ENCODE measurements at regions not wholly inside any gene's neighbourhood (a gene's known extent, or its start where the extent isn't known, plus 50 kb on each side); places are given as distances from the start of the nearest gene placed in this dataset.

- Histone ChIP-seq H3K4me2 (ENCODE audit: unreplicated experiment) (no peak overlapping the region), H3K4me3 (no peak overlapping the region), H3F3A (ENCODE audit: insufficient read depth) (no peaks in the 10 kb centered on the region), H3K27me3 (replicated peaks; ENCODE audit: insufficient read depth) (peaks cover 5% of the 10 kb centered on the region; the same call in 1 of the 2 replicates), H3K4me1 (ENCODE audit: insufficient read depth) (0 out of 2 replicates have a peak, but pooled peaks cover 1% of the 10 kb centered on the region), H4K20me1 (ENCODE audit: insufficient read depth) (no peaks in the 10 kb centered on the region), H3K27ac (no peak overlapping the region), H3K9me3 (ENCODE audit: low read depth) (no peaks in the 10 kb centered on the region), H3K36me3 (ENCODE audit: low read depth) (no peaks in the 10 kb centered on the region), H2AFZ (no peak overlapping the region), H3K9ac (no peak overlapping the region), H3K9me2 (ENCODE audit: insufficient read depth) (0 out of 2 replicates have a peak, but pooled peaks cover 5% of the 10 kb centered on the region), H3K79me2 (ENCODE audit: insufficient read depth) (no peaks in the 10 kb centered on the region)
- no peak for DNase-seq
- in situ Hi-C loops (cut with MboI): no loop called here
- TF ChIP-seq EZH2phosphoT487 (IDR thresholded peaks at IDR 0.05; ENCODE audit: insufficient read depth, low read depth) (no peak), EZH2 (IDR thresholded peaks at IDR 0.05; ENCODE audit: insufficient read depth, poor library complexity, severe bottlenecking) (no peak)
- WGBS, 2 experiments (ENCODE audit: low coverage in 1 of 2, low lambda C conversion rate in 2 of 2, missing lambda C conversion rate in 2 of 2): 75 to 85% methylated on average over 5 of the region's 5 CpGs
Observed at GRCh38 chr3:187545366-187545765, 124.8 kb downstream of the SST start.

- TF ChIP-seq EZH2 (IDR thresholded peaks at IDR 0.05; ENCODE audit: insufficient read depth, poor library complexity, severe bottlenecking) (no peak), EZH2phosphoT487 (IDR thresholded peaks at IDR 0.05; ENCODE audit: insufficient read depth, low read depth) (no peak)
- no peak overlapping the region for H3K9ac ChIP-seq
- H3K4me2 ChIP-seq (ENCODE audit: unreplicated experiment): no peak overlapping the region
- H3K9me2 ChIP-seq (ENCODE audit: insufficient read depth): no peaks in the 10 kb centered on the region
- no peak for DNase-seq
- H3F3A ChIP-seq (ENCODE audit: insufficient read depth): no peaks in the 10 kb centered on the region
- H3K27me3 ChIP-seq (replicated peaks; ENCODE audit: insufficient read depth): peaks cover 5% of the 10 kb centered on the region; the same call in 1 of the 2 replicates
- no peak overlapping the region for H3K27ac ChIP-seq
- in situ Hi-C loops (cut with MboI): no loop called here
- no peak overlapping the region for H2AFZ ChIP-seq
- H3K4me1 ChIP-seq (ENCODE audit: insufficient read depth): no peaks in the 10 kb centered on the region
- WGBS, 2 experiments (ENCODE audit: low coverage in 1 of 2, low lambda C conversion rate in 2 of 2, missing lambda C conversion rate in 2 of 2): 71 to 75% methylated on average over 5 of the region's 5 CpGs
- H3K4me3 ChIP-seq: no peak overlapping the region
- no peaks in the 10 kb centered on the region for H3K79me2 ChIP-seq (ENCODE audit: insufficient read depth)
- no peaks in the 10 kb centered on the region for H4K20me1 ChIP-seq (ENCODE audit: insufficient read depth)
- no peaks in the 10 kb centered on the region for H3K9me3 ChIP-seq (ENCODE audit: low read depth)
- H3K36me3 ChIP-seq (ENCODE audit: low read depth): no peaks in the 10 kb centered on the region
Observed at GRCh38 chr3:187544326-187544725, 125.9 kb downstream of the SST start.

DNA sequence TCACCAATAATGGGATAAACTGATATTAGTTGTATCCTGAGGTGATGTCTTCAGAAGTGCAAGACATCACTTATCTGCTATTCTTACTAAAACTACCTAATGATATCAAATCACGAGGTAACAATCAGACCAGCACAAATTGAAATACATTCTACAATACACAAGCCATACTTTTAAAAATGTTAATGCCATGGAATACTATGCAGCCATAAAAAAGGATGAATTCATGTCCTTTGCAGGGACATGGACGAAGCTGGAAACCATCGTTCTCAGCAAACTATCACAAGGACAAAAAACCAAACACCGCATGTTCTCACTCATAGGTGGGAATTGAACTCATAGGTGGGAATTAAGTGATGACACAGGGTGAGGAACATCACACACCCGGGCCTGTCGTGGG lies 129.3 kb downstream of the SST start:
- no peaks in the 10 kb centered on the region for H4K20me1 ChIP-seq (ENCODE audit: insufficient read depth)
- no peak overlapping the region for H3K4me2 ChIP-seq (ENCODE audit: unreplicated experiment)
- H3K9me2 ChIP-seq (ENCODE audit: insufficient read depth): peaks cover 3% of the 10 kb centered on the region; the same call in 1 of the 2 replicates
- in situ Hi-C loops (cut with MboI): no loop called here
- TF ChIP-seq EZH2phosphoT487 (IDR thresholded peaks at IDR 0.05; ENCODE audit: insufficient read depth, low read depth) (no peak), EZH2 (IDR thresholded peaks at IDR 0.05; ENCODE audit: insufficient read depth, poor library complexity, severe bottlenecking) (no peak)
- no peak overlapping the region for H3K9ac ChIP-seq
- H3K9me3 ChIP-seq (ENCODE audit: low read depth): no peaks in the 10 kb centered on the region
- H3K36me3 ChIP-seq (ENCODE audit: low read depth): no peaks in the 10 kb centered on the region
- DNase-seq: no peak
- no peaks in the 10 kb centered on the region; the same call in 1 of the 2 replicates for H3K27me3 ChIP-seq (replicated peaks; ENCODE audit: insufficient read depth)
- no peaks in the 10 kb centered on the region for H3K79me2 ChIP-seq (ENCODE audit: insufficient read depth)
- no peak overlapping the region for H3K27ac ChIP-seq
- no peak overlapping the region for H2AFZ ChIP-seq
- H3F3A ChIP-seq (ENCODE audit: insufficient read depth): no peaks in the 10 kb centered on the region
- H3K4me1 ChIP-seq (ENCODE audit: insufficient read depth): no peaks in the 10 kb centered on the region
- H3K4me3 ChIP-seq: no peak overlapping the region
- WGBS, 2 experiments (ENCODE audit: low coverage in 1 of 2, low lambda C conversion rate in 2 of 2, missing lambda C conversion rate in 2 of 2): 44 to 48% methylated on average over 6 of the region's 6 CpGs

- H3K4me2 ChIP-seq (ENCODE audit: unreplicated experiment): no peak overlapping the region
- H3K27ac ChIP-seq: no peak overlapping the region
- H3K9me3 ChIP-seq (ENCODE audit: low read depth): no peaks in the 10 kb centered on the region
- no peak overlapping the region for H3K4me3 ChIP-seq
- no peak for TF ChIP-seq EZH2 (IDR thresholded peaks at IDR 0.05; ENCODE audit: insufficient read depth, poor library complexity, severe bottlenecking)
- no peak for TF ChIP-seq EZH2phosphoT487 (IDR thresholded peaks at IDR 0.05; ENCODE audit: insufficient read depth, low read depth)
- peaks cover 3% of the 10 kb centered on the region; the same call in 1 of the 2 replicates for H3K9me2 ChIP-seq (ENCODE audit: insufficient read depth)
- H3K36me3 ChIP-seq (ENCODE audit: low read depth): no peaks in the 10 kb centered on the region
- in situ Hi-C loops (cut with MboI): no loop called here
- WGBS, 2 experiments (ENCODE audit: low coverage in 1 of 2, low lambda C conversion rate in 2 of 2, missing lambda C conversion rate in 2 of 2): 48 to 57% methylated on average over 6 of the region's 6 CpGs
- DNase-seq: no peak
- no peak overlapping the region for H2AFZ ChIP-seq
- no peaks in the 10 kb centered on the region for H3K79me2 ChIP-seq (ENCODE audit: insufficient read depth)
- H3K9ac ChIP-seq: no peak overlapping the region
- H3K27me3 ChIP-seq (replicated peaks; ENCODE audit: insufficient read depth): peaks cover 24% of the 10 kb centered on the region
- no peaks in the 10 kb centered on the region for H3F3A ChIP-seq (ENCODE audit: insufficient read depth)
- no peaks in the 10 kb centered on the region for H3K4me1 ChIP-seq (ENCODE audit: insufficient read depth)
- no peaks in the 10 kb centered on the region for H4K20me1 ChIP-seq (ENCODE audit: insufficient read depth)
Observed at GRCh38 chr3:187536185-187536584, 134.0 kb downstream of the SST start.

GRCh38 chr3:187533797-187534196 lies 136.4 kb downstream of the SST start:
- DNase-seq: no peak
- Histone ChIP-seq H2AFZ (no peak overlapping the region), H3K36me3 (ENCODE audit: low read depth) (no peaks in the 10 kb centered on the region), H3K79me2 (ENCODE audit: insufficient read depth) (no peaks in the 10 kb centered on the region), H3K9ac (no peak overlapping the region), H4K20me1 (ENCODE audit: insufficient read depth) (no peaks in the 10 kb centered on the region), H3K9me3 (ENCODE audit: low read depth) (no peaks in the 10 kb centered on the region), H3F3A (ENCODE audit: insufficient read depth) (no peaks in the 10 kb centered on the region), H3K9me2 (ENCODE audit: insufficient read depth) (no peaks in the 10 kb centered on the region), H3K27me3 (replicated peaks; ENCODE audit: insufficient read depth) (peaks cover 24% of the 10 kb centered on the region), H3K27ac (no peak overlapping the region), H3K4me2 (ENCODE audit: unreplicated experiment) (no peak overlapping the region), H3K4me3 (no peak overlapping the region), H3K4me1 (ENCODE audit: insufficient read depth) (no peaks in the 10 kb centered on the region)
- in situ Hi-C loops (cut with MboI): no loop called here
- 61 to 70% methylated on average over 6 of the region's 6 CpGs for WGBS, 2 experiments (ENCODE audit: low coverage in 1 of 2, low lambda C conversion rate in 2 of 2, missing lambda C conversion rate in 2 of 2)
- no peak for TF ChIP-seq EZH2 (IDR thresholded peaks at IDR 0.05; ENCODE audit: insufficient read depth, poor library complexity, severe bottlenecking)
- no peak for TF ChIP-seq EZH2phosphoT487 (IDR thresholded peaks at IDR 0.05; ENCODE audit: insufficient read depth, low read depth)
